PC-3 (cell line): ENCODE measurements at regions not wholly inside any gene's neighbourhood (a gene's known extent, or its start where the extent isn't known, plus 50 kb on each side); places are given as distances from the start of the nearest gene placed in this dataset.

Experiments used
- CTCF ChIP-seq: fragments of 300-600 bp; sonication (generic); conservative IDR thresholded peaks from 2 replicates; pipeline ENCODE4 v1.5.1; 2017; ENCODE audit warnings: antibody characterized with exemption, low read depth, mild to moderate bottlenecking, low read length
- EZH2 ChIP-seq: fragments of 300-600 bp; sonication (generic); IDR thresholded peaks from one replicate; pipeline ENCODE4 v1.6.1; 2017; ENCODE audit warnings: antibody characterized with exemption, mild to moderate bottlenecking, low read length; ENCODE audit not compliant: unreplicated experiment
- EZH2phosphoT487 ChIP-seq: fragments of 300-600 bp; sonication (generic); IDR thresholded peaks from 2 replicates; pipeline ENCODE4 v1.6.1; 2018; ENCODE audit warnings: mild to moderate bottlenecking, antibody characterized with exemption, low read length, borderline replicate concordance

- TF ChIP-seq CTCF (no peak), EZH2 (no peak), EZH2phosphoT487 (no peak)
These were observed 309.2 kb upstream of the SHH start for GRCh38 chr7:156121434-156121833.
